GM12891 (cell line): ENCODE measurements at regions not wholly inside any gene's neighbourhood (a gene's known extent, or its start where the extent isn't known, plus 50 kb on each side); places are given as distances from the start of the nearest gene placed in this dataset.
A peak's percentile ranks its signal among the peaks of the same experiment; 100 is the strongest.

Experiments used
- DNase-seq: peaks from one replicate; pipeline ENCODE4 v3.0.0; 2011; ENCODE audit warnings: low spot score; ENCODE audit not compliant: insufficient read length
- FAIRE-seq: peaks from 2 replicates; lab custom pipeline; 2011; peaks lifted over from hg19 to GRCh38; lab: Jason Lieb, UNC
- PAX5 ChIP-seq: IDR thresholded peaks from 2 replicates; pipeline ENCODE4 v1.6.1; 2011; ENCODE audit warnings: low read length, moderate library complexity, mild to moderate bottlenecking; ENCODE audit not compliant: insufficient read depth, severe bottlenecking
- POLR2A ChIP-seq: IDR thresholded peaks from 2 replicates; pipeline ENCODE4 v1.6.1; 2011; ENCODE audit warnings: low read depth, low read length, control low read depth
- POLR2AphosphoS5 ChIP-seq: IDR thresholded peaks from 2 replicates; pipeline ENCODE4 v1.6.1; 2011; ENCODE audit warnings: low read depth, low read length, control low read depth
- POU2F2 ChIP-seq: IDR thresholded peaks from 2 replicates; pipeline ENCODE4 v1.6.1; 2011; ENCODE audit warnings: low read depth, mild to moderate bottlenecking, control low read depth, low read length, moderate library complexity
- SPI1 ChIP-seq: IDR thresholded peaks from 2 replicates; pipeline ENCODE4 v1.6.1; 2011; ENCODE audit warnings: low read depth, low read length, control low read depth
- TAF1 ChIP-seq: IDR thresholded peaks from 2 replicates; pipeline ENCODE4 v1.6.1; 2011; ENCODE audit warnings: low read depth, low read length, control low read depth

- FAIRE-seq: peak; percentile 82
- no peak for DNase-seq
- TF ChIP-seq POLR2AphosphoS5 (no peak), SPI1 (no peak), TAF1 (no peak), PAX5 (no peak), POU2F2 (no peak), POLR2A (no peak)
Observed at GRCh38 chr5:158421319-158421718, 562.4 kb upstream of the CLINT1 start.

GRCh38 chr5:158419186-158419585, 560.2 kb upstream of the CLINT1 start:
- no peak for FAIRE-seq
- DNase-seq: no peak
- TF ChIP-seq TAF1 (no peak), SPI1 (no peak), PAX5 (no peak), POU2F2 (no peak), POLR2AphosphoS5 (no peak), POLR2A (no peak)

DNA sequence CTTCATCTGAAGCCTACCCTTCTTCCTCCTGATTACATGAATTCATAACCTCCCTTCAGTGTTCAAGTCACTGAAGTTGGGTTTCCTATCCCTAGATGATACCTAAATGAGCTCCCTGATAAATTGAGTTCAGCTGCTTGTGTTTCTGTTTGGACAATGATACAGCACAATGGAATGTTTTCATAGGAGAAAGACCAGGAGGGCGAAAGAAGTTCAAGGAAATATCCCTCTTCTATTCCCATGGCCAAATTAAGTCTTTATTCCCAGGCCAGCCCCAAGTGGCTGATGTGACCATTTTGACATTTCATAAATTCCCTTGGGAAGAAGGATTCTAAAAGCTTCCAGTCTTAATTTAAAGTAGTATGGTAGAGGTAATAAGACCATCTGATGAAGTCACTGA, 555.8 kb upstream of the CLINT1 start:
- FAIRE-seq (no peak), DNase-seq (no peak)
- TF ChIP-seq POLR2A: no peak
- no peak for TF ChIP-seq POLR2AphosphoS5
- TF ChIP-seq POU2F2: no peak
- no peak for TF ChIP-seq TAF1
- TF ChIP-seq SPI1: no peak
- TF ChIP-seq PAX5: no peak

DNA sequence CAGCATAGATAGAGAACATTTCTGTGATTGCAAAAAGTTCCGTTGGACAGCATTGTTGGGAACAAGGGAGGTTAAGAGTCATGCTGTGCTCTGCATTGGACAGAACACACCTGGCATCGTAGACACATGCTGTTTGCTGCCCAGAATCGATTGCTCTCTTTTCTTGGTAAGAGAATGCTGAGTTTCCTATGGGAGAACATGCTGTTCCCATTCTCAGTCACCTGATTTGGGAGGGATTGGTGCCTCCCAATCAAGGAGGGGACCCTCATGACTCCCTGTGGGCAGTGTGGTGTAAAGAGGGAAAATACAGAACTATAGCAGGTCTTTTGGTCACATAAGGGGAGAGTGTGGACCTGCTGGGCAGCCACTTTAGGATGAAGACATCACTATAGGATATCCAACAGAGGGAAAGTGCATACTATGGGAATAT, 555.4 kb upstream of the CLINT1 start:
- TF ChIP-seq POLR2A (no peak), TAF1 (no peak), POU2F2 (no peak), PAX5 (no peak), SPI1 (no peak), POLR2AphosphoS5 (no peak)
- no peak for DNase-seq
- peak; percentile 51 for FAIRE-seq

- FAIRE-seq (peak; percentile 48), DNase-seq (no peak)
- TF ChIP-seq TAF1 (no peak), SPI1 (peak; percentile 71)
Observed at GRCh38 chr5:158413122-158413680, 554.3 kb upstream of the CLINT1 start.

GRCh38 chr5:158410976-158411375, 552.0 kb upstream of the CLINT1 start:
- DNase-seq (no peak), FAIRE-seq (peak; percentile 33)
- TF ChIP-seq PAX5 (no peak), SPI1 (no peak), POLR2A (no peak), POU2F2 (no peak), TAF1 (no peak), POLR2AphosphoS5 (no peak)

- DNase-seq (no peak), FAIRE-seq (peak; percentile 86)
- no peak for TF ChIP-seq POU2F2
- TF ChIP-seq TAF1: 0 out of 2 replicates have a peak, but pooled peaks have one; percentile 25
- TF ChIP-seq PAX5: no peak
- TF ChIP-seq SPI1: no peak
- 0 out of 2 replicates have a peak, but pooled peaks have one; percentile 34 for TF ChIP-seq POLR2AphosphoS5
- TF ChIP-seq POLR2A: peak; percentile 53; the same call in 1 of the 2 replicates
Observed at GRCh38 chr5:158409507-158409906, 550.6 kb upstream of the CLINT1 start.

DNA sequence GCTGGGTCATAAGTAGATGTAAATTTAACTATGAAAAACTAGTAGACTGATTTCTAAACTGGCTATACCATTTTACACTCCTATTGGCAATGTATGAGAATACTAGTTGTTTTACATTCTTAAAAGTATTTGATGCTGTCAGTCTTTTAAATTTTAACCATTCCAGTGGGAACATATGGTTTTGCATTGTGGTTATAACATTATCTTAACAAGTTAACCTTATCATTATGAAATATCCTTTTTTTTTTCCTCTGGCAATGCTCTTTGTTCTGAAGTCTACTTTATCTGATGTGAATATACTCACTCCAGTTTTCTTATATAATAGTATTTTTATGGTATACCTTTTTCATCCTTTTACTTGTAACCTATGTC, 548.9 kb upstream of the CLINT1 start:
- DNase-seq (no peak), FAIRE-seq (no peak)
- TF ChIP-seq POLR2AphosphoS5 (no peak), TAF1 (no peak), POLR2A (no peak), POU2F2 (no peak), SPI1 (no peak), PAX5 (no peak)

- TF ChIP-seq POLR2AphosphoS5 (no peak), TAF1 (no peak), SPI1 (no peak), POLR2A (no peak; the same call in 1 of the 2 replicates), POU2F2 (no peak), PAX5 (no peak)
- peak; percentile 86 for FAIRE-seq
Observed at GRCh38 chr5:158406884-158407823, 548.2 kb upstream of the CLINT1 start.

More at GRCh38 chr5:158406884-158407823, 548.2 kb upstream of the CLINT1 start:
- no peak for DNase-seq
